ENCODE measurements at regions not wholly inside any gene's neighbourhood (a gene's known extent, or its start where the extent isn't known, plus 50 kb on each side); places are given as distances from the start of the nearest gene placed in this dataset.

- no peaks in the 10 kb centered on the region for H3K9me3 ChIP-seq (ENCODE audit: control insufficient read depth, low read length)
- H3K36me3 ChIP-seq (ENCODE audit: control insufficient read depth, insufficient read depth, low read length), result no peaks in the 10 kb centered on the region
- no peak overlapping the region for H3K27ac ChIP-seq (ENCODE audit: insufficient read depth, low read depth, low read length, poor library complexity, severe bottlenecking)
- H3K27me3 ChIP-seq (ENCODE audit: control insufficient read depth, insufficient read depth, low read length, poor library complexity, severe bottlenecking), result no peaks in the 10 kb centered on the region
- no peaks in the 10 kb centered on the region for H3K4me1 ChIP-seq (ENCODE audit: control insufficient read depth, insufficient read depth, low read length)
- no peak overlapping the region for H3K4me3 ChIP-seq (ENCODE audit: insufficient read depth, low read depth, low read length)
- WGBS, 2 experiments, result 100% methylated on average over 1 of the region's 1 CpG; no CpG with 5 or more reads in 1 of the 2 experiments
Observed at GRCh38 chr3:153311541-153311940, 149.5 kb downstream of the RAP2B start.

GRCh38 chr3:153313302-153313965 lies 151.4 kb downstream of the RAP2B start:
- no peak overlapping the region for H3K4me3 ChIP-seq (ENCODE audit: insufficient read depth, low read depth, low read length)
- 93% methylated on average over 1 of the region's 1 CpG; no CpG with 5 or more reads in 1 of the 2 experiments for WGBS, 2 experiments
- no peaks in the 10 kb centered on the region for H3K27me3 ChIP-seq (ENCODE audit: control insufficient read depth, insufficient read depth, low read length, poor library complexity, severe bottlenecking)
- no peak overlapping the region for H3K27ac ChIP-seq (ENCODE audit: insufficient read depth, low read depth, low read length, poor library complexity, severe bottlenecking)
- H3K9me3 ChIP-seq (ENCODE audit: control insufficient read depth, low read length), result no peaks in the 10 kb centered on the region
- H3K4me1 ChIP-seq (ENCODE audit: control insufficient read depth, insufficient read depth, low read length), result no peaks in the 10 kb centered on the region
- H3K36me3 ChIP-seq (ENCODE audit: control insufficient read depth, insufficient read depth, low read length), result no peaks in the 10 kb centered on the region

- Histone ChIP-seq H3K9me3 (ENCODE audit: control insufficient read depth, low read length) (no peaks in the 10 kb centered on the region), H3K27me3 (ENCODE audit: control insufficient read depth, insufficient read depth, low read length, poor library complexity, severe bottlenecking) (no peaks in the 10 kb centered on the region), H3K27ac (ENCODE audit: insufficient read depth, low read depth, low read length, poor library complexity, severe bottlenecking) (no peak overlapping the region), H3K4me3 (ENCODE audit: insufficient read depth, low read depth, low read length) (no peak overlapping the region), H3K36me3 (ENCODE audit: control insufficient read depth, insufficient read depth, low read length) (no peaks in the 10 kb centered on the region), H3K4me1 (ENCODE audit: control insufficient read depth, insufficient read depth, low read length) (no peaks in the 10 kb centered on the region)
- WGBS, 2 experiments, result 100% methylated on average over 1 of the region's 1 CpG; no CpG with 5 or more reads in 1 of the 2 experiments
Observed at GRCh38 chr3:153314038-153314437, 152.0 kb downstream of the RAP2B start.

- Histone ChIP-seq H3K27me3 (ENCODE audit: control insufficient read depth, insufficient read depth, low read length, poor library complexity, severe bottlenecking) (no peaks in the 10 kb centered on the region), H3K4me1 (ENCODE audit: control insufficient read depth, insufficient read depth, low read length) (no peaks in the 10 kb centered on the region), H3K36me3 (ENCODE audit: control insufficient read depth, insufficient read depth, low read length) (no peaks in the 10 kb centered on the region), H3K4me3 (ENCODE audit: insufficient read depth, low read depth, low read length) (no peak overlapping the region), H3K9me3 (ENCODE audit: control insufficient read depth, low read length) (no peaks in the 10 kb centered on the region), H3K27ac (ENCODE audit: insufficient read depth, low read depth, low read length, poor library complexity, severe bottlenecking) (no peak overlapping the region)
Observed at GRCh38 chr3:153315781-153316180, 153.8 kb downstream of the RAP2B start.

- H3K4me3 ChIP-seq (ENCODE audit: insufficient read depth, low read depth, low read length), result no peak overlapping the region
- no peak overlapping the region for H3K27ac ChIP-seq (ENCODE audit: insufficient read depth, low read depth, low read length, poor library complexity, severe bottlenecking)
- H3K36me3 ChIP-seq (ENCODE audit: control insufficient read depth, insufficient read depth, low read length), result no peaks in the 10 kb centered on the region
- H3K4me1 ChIP-seq (ENCODE audit: control insufficient read depth, insufficient read depth, low read length), result no peaks in the 10 kb centered on the region
- no peaks in the 10 kb centered on the region for H3K9me3 ChIP-seq (ENCODE audit: control insufficient read depth, low read length)
- WGBS, 2 experiments, result 71 to 92% methylated on average over 2 of the region's 2 CpGs
- no peaks in the 10 kb centered on the region for H3K27me3 ChIP-seq (ENCODE audit: control insufficient read depth, insufficient read depth, low read length, poor library complexity, severe bottlenecking)
Observed at GRCh38 chr3:153319705-153320554, 157.9 kb downstream of the RAP2B start.

GRCh38 chr3:153320585-153321128 lies 158.6 kb downstream of the RAP2B start:
- H3K4me3 ChIP-seq (ENCODE audit: insufficient read depth, low read depth, low read length), result no peak overlapping the region
- 90 to 95% methylated on average over 5 to 6 of the region's 6 CpGs for WGBS, 2 experiments
- H3K27ac ChIP-seq (ENCODE audit: insufficient read depth, low read depth, low read length, poor library complexity, severe bottlenecking), result no peak overlapping the region
- H3K9me3 ChIP-seq (ENCODE audit: control insufficient read depth, low read length), result no peaks in the 10 kb centered on the region
- H3K4me1 ChIP-seq (ENCODE audit: control insufficient read depth, insufficient read depth, low read length), result no peaks in the 10 kb centered on the region
- H3K27me3 ChIP-seq (ENCODE audit: control insufficient read depth, insufficient read depth, low read length, poor library complexity, severe bottlenecking), result no peaks in the 10 kb centered on the region
- H3K36me3 ChIP-seq (ENCODE audit: control insufficient read depth, insufficient read depth, low read length), result no peaks in the 10 kb centered on the region

GRCh38 chr3:153328690-153329089 lies 166.7 kb downstream of the RAP2B start:
- Histone ChIP-seq H3K4me3 (ENCODE audit: insufficient read depth, low read depth, low read length) (no peak overlapping the region), H3K27ac (ENCODE audit: insufficient read depth, low read depth, low read length, poor library complexity, severe bottlenecking) (no peak overlapping the region), H3K36me3 (ENCODE audit: control insufficient read depth, insufficient read depth, low read length) (no peaks in the 10 kb centered on the region), H3K4me1 (ENCODE audit: control insufficient read depth, insufficient read depth, low read length) (no peaks in the 10 kb centered on the region), H3K9me3 (ENCODE audit: control insufficient read depth, low read length) (no peaks in the 10 kb centered on the region), H3K27me3 (ENCODE audit: control insufficient read depth, insufficient read depth, low read length, poor library complexity, severe bottlenecking) (no peaks in the 10 kb centered on the region)
- WGBS, 2 experiments, result 90 to 95% methylated on average over 2 of the region's 2 CpGs

GRCh38 chr3:153330901-153331300 lies 168.9 kb downstream of the RAP2B start:
- no peaks in the 10 kb centered on the region for H3K9me3 ChIP-seq (ENCODE audit: control insufficient read depth, low read length)
- no peaks in the 10 kb centered on the region for H3K4me1 ChIP-seq (ENCODE audit: control insufficient read depth, insufficient read depth, low read length)
- H3K36me3 ChIP-seq (ENCODE audit: control insufficient read depth, insufficient read depth, low read length), result no peaks in the 10 kb centered on the region
- no peaks in the 10 kb centered on the region for H3K27me3 ChIP-seq (ENCODE audit: control insufficient read depth, insufficient read depth, low read length, poor library complexity, severe bottlenecking)
- no peak overlapping the region for H3K4me3 ChIP-seq (ENCODE audit: insufficient read depth, low read depth, low read length)
- no peak overlapping the region for H3K27ac ChIP-seq (ENCODE audit: insufficient read depth, low read depth, low read length, poor library complexity, severe bottlenecking)
- 78 to 80% methylated on average over 1 of the region's 1 CpG for WGBS, 2 experiments

GRCh38 chr3:153331676-153332075 lies 169.7 kb downstream of the RAP2B start:
- H3K9me3 ChIP-seq (ENCODE audit: control insufficient read depth, low read length), result no peaks in the 10 kb centered on the region
- no peaks in the 10 kb centered on the region for H3K36me3 ChIP-seq (ENCODE audit: control insufficient read depth, insufficient read depth, low read length)
- no peaks in the 10 kb centered on the region for H3K27me3 ChIP-seq (ENCODE audit: control insufficient read depth, insufficient read depth, low read length, poor library complexity, severe bottlenecking)
- H3K27ac ChIP-seq (ENCODE audit: insufficient read depth, low read depth, low read length, poor library complexity, severe bottlenecking), result no peak overlapping the region
- no peak overlapping the region for H3K4me3 ChIP-seq (ENCODE audit: insufficient read depth, low read depth, low read length)
- no peaks in the 10 kb centered on the region for H3K4me1 ChIP-seq (ENCODE audit: control insufficient read depth, insufficient read depth, low read length)

GRCh38 chr3:153334558-153334957 lies 172.5 kb downstream of the RAP2B start:
- no peaks in the 10 kb centered on the region for H3K27me3 ChIP-seq (ENCODE audit: control insufficient read depth, insufficient read depth, low read length, poor library complexity, severe bottlenecking)
- no peaks in the 10 kb centered on the region for H3K4me1 ChIP-seq (ENCODE audit: control insufficient read depth, insufficient read depth, low read length)
- no peaks in the 10 kb centered on the region for H3K9me3 ChIP-seq (ENCODE audit: control insufficient read depth, low read length)
- no peaks in the 10 kb centered on the region for H3K36me3 ChIP-seq (ENCODE audit: control insufficient read depth, insufficient read depth, low read length)
- H3K27ac ChIP-seq (ENCODE audit: insufficient read depth, low read depth, low read length, poor library complexity, severe bottlenecking), result no peak overlapping the region
- WGBS, 2 experiments, result no CpG with 5 or more reads among the region's 1 CpG
- H3K4me3 ChIP-seq (ENCODE audit: insufficient read depth, low read depth, low read length), result no peak overlapping the region
